IMR-90 (cell line): ENCODE measurements at regions not wholly inside any gene's neighbourhood (a gene's known extent, or its start where the extent isn't known, plus 50 kb on each side); places are given as distances from the start of the nearest gene placed in this dataset.

Experiments
- CEBPB ChIP-seq: IDR thresholded peaks from 2 replicates; pipeline ENCODE4 v1.6.1; 2012; ENCODE audit warnings: low read depth, low read length, improper control_type of control experiment
- FOS ChIP-seq: fragments of 150-350 bp; IDR thresholded peaks from 2 replicates; pipeline ENCODE4 v1.6.1; 2016; ENCODE audit warnings: low read depth, low read length
- MXI1 ChIP-seq: IDR thresholded peaks from 2 replicates; pipeline ENCODE4 v1.6.1; 2012; ENCODE audit warnings: low read depth, mild to moderate bottlenecking, low read length, moderate library complexity, borderline replicate concordance
- POLR2A ChIP-seq: IDR thresholded peaks from 2 replicates; pipeline ENCODE4 v1.6.1; 2012; ENCODE audit warnings: mild to moderate bottlenecking, low read depth, low read length
- RFX5 ChIP-seq: IDR thresholded peaks from 2 replicates; pipeline ENCODE4 v1.8.0; 2012; ENCODE audit warnings: low read depth, mild to moderate bottlenecking, low read length, moderate library complexity
- TF ChIP-seq, protein P1 (sequence below): conservative IDR thresholded peaks from 2 replicates; pipeline ENCODE4 v1.5.1; 2012; ENCODE audit warnings: mild to moderate bottlenecking, low read depth, low read length, improper control_type of control experiment

DNA sequence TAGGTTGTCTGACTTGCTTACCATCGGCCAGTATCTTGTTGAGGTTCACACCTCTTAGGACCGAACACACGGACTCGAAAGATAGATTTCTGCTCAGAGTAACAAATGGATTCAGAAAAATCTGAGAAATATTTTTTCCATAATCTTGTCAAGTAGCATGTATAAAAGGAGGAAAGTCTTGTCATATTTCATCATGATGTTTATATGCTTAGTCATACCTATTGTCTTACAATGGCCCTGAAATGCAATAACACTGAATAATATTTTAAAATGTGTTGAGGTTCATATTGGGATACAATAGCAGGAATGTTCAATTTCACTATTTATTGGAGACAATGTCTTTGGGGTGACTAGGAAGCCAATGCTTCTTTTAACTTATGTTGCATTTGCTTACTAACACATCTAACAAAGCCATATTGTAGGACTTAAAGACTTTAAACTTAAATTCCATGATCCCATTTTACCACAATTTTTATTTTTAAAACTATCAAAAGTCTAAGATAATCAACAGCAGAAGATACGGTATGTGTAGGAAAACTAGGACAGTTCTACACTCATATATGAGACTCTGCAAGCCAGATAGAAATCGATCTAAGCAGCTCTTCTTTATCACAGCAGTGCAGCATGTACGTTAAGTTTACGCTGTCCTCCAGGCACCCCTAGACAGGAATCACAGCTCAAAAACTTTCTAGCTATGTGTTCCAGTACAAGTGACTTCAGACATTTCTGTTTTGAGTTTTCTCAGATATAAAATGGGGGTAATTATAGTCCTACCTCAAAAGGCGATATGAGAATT lies 135.7 kb upstream of the CAV2 start:
- TF ChIP-seq, protein P1, sequence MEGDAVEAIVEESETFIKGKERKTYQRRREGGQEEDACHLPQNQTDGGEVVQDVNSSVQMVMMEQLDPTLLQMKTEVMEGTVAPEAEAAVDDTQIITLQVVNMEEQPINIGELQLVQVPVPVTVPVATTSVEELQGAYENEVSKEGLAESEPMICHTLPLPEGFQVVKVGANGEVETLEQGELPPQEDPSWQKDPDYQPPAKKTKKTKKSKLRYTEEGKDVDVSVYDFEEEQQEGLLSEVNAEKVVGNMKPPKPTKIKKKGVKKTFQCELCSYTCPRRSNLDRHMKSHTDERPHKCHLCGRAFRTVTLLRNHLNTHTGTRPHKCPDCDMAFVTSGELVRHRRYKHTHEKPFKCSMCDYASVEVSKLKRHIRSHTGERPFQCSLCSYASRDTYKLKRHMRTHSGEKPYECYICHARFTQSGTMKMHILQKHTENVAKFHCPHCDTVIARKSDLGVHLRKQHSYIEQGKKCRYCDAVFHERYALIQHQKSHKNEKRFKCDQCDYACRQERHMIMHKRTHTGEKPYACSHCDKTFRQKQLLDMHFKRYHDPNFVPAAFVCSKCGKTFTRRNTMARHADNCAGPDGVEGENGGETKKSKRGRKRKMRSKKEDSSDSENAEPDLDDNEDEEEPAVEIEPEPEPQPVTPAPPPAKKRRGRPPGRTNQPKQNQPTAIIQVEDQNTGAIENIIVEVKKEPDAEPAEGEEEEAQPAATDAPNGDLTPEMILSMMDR: no peak
- TF ChIP-seq MXI1: no peak
- TF ChIP-seq POLR2A: no peak
- no peak for TF ChIP-seq RFX5
- TF ChIP-seq FOS: no peak
- TF ChIP-seq CEBPB: no peak
